ENCODE measurements at regions not wholly inside any gene's neighbourhood (a gene's known extent, or its start where the extent isn't known, plus 50 kb on each side); places are given as distances from the start of the nearest gene placed in this dataset.
"Not testable (repeated sequence)": the region's sequence is repeated elsewhere in the genome, so short reads cannot be mapped to it uniquely, and the experiment has no call there.

- no peak for DNase-seq (ENCODE audit: low read depth)
- H3K4me3 ChIP-seq (ENCODE audit: low read depth, low read length) = no peak overlapping the region
- TF ChIP-seq CTCF (IDR thresholded peaks at IDR 0.05; ENCODE audit: insufficient read depth, low read length) = no peak
Measured at GRCh38 chr11:33982661-33983060, 68.9 kb upstream of the CAPRIN1 start.

GRCh38 chr11:33980897-33981296 is 70.6 kb upstream of the CAPRIN1 start:
- peak; percentile 21 for DNase-seq (ENCODE audit: low read depth)
- no peak overlapping the region for H3K4me3 ChIP-seq (ENCODE audit: low read depth, low read length)
- TF ChIP-seq CTCF (IDR thresholded peaks at IDR 0.05; ENCODE audit: insufficient read depth, low read length) = no peak

GRCh38 chr11:33978376-33978775 is 73.2 kb upstream of the CAPRIN1 start:
- DNase-seq (ENCODE audit: low read depth) = no peak
- no peak overlapping the region for H3K4me3 ChIP-seq (ENCODE audit: low read depth, low read length)
- no peak for TF ChIP-seq CTCF (IDR thresholded peaks at IDR 0.05; ENCODE audit: insufficient read depth, low read length)

- H3K4me3 ChIP-seq (ENCODE audit: low read depth, low read length) = no peak overlapping the region
- DNase-seq (ENCODE audit: low read depth) = no peak
- no peak for TF ChIP-seq CTCF (IDR thresholded peaks at IDR 0.05; ENCODE audit: insufficient read depth, low read length)
Measured at GRCh38 chr11:33977676-33978075, 73.9 kb upstream of the CAPRIN1 start.

GRCh38 chr11:33976495-33977199 is 74.9 kb upstream of the CAPRIN1 start:
- DNase-seq (ENCODE audit: low read depth) = peak; percentile 81
- no peak overlapping the region for H3K4me3 ChIP-seq (ENCODE audit: low read depth, low read length)
- TF ChIP-seq CTCF (IDR thresholded peaks at IDR 0.05; ENCODE audit: insufficient read depth, low read length) = no peak

- no peak overlapping the region for H3K4me3 ChIP-seq (ENCODE audit: low read depth, low read length)
- TF ChIP-seq CTCF (IDR thresholded peaks at IDR 0.05; ENCODE audit: insufficient read depth, low read length) = no peak
- no peak for DNase-seq (ENCODE audit: low read depth)
Measured at GRCh38 chr11:33974804-33975203, 76.7 kb upstream of the CAPRIN1 start.

- not testable (repeated sequence) for DNase-seq (ENCODE audit: low read depth); H3K4me3 ChIP-seq (ENCODE audit: low read depth, low read length)
Measured at GRCh38 chr11:33971530-33971929, 79.7 kb upstream of the LMO2 start.

Measured in fibroblast of the aortic adventitia (primary cell).